ENCODE measurements at regions not wholly inside any gene's neighbourhood (a gene's known extent, or its start where the extent isn't known, plus 50 kb on each side); places are given as distances from the start of the nearest gene placed in this dataset.

DNA sequence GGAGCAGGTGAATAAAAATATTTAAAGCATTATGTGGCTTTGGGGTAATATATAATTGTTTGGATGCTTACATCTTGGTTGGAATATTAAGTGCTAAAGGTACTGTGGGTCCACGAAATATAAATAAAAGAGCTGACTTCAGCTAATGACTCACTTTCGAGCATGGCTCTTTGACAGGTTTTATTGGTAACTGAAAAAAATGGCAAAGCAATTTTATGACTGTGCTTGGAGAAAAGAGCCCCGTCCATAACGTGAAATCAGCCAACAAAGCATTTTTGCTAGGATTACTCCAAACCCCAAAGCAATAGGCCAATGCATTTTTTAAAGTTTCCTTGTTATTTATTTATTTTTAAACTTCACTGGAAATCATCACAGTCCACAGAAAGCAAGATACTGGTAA, 397.2 kb upstream of the CDH19 start:
- H2AFZ ChIP-seq (ENCODE audit: low read length), result no peak overlapping the region
- no peak for DNase-seq (ENCODE audit: insufficient read length, low spot score, missing footprints)
- H3K27me3 ChIP-seq (ENCODE audit: insufficient read depth, low read length), result no peaks in the 10 kb centered on the region
- H3K36me3 ChIP-seq (ENCODE audit: insufficient read depth, low read length), result no peaks in the 10 kb centered on the region
- TF ChIP-seq, protein P1, sequence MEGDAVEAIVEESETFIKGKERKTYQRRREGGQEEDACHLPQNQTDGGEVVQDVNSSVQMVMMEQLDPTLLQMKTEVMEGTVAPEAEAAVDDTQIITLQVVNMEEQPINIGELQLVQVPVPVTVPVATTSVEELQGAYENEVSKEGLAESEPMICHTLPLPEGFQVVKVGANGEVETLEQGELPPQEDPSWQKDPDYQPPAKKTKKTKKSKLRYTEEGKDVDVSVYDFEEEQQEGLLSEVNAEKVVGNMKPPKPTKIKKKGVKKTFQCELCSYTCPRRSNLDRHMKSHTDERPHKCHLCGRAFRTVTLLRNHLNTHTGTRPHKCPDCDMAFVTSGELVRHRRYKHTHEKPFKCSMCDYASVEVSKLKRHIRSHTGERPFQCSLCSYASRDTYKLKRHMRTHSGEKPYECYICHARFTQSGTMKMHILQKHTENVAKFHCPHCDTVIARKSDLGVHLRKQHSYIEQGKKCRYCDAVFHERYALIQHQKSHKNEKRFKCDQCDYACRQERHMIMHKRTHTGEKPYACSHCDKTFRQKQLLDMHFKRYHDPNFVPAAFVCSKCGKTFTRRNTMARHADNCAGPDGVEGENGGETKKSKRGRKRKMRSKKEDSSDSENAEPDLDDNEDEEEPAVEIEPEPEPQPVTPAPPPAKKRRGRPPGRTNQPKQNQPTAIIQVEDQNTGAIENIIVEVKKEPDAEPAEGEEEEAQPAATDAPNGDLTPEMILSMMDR (IDR thresholded peaks at IDR 0.05; ENCODE audit: extremely low read depth, low read depth, low read length), result no peak
- H3K4me3 ChIP-seq (ENCODE audit: insufficient read depth, low read length), result no peak overlapping the region
- no peak overlapping the region for H3K27ac ChIP-seq (ENCODE audit: low read depth, low read length)
- no peaks in the 10 kb centered on the region for H3K9me3 ChIP-seq (ENCODE audit: low read depth, low read length)
- H4K20me1 ChIP-seq (ENCODE audit: insufficient read depth, low read length), result no peaks in the 10 kb centered on the region
- no peaks in the 10 kb centered on the region for H3K79me2 ChIP-seq (ENCODE audit: insufficient read depth, low read length)
- no peaks in the 10 kb centered on the region for H3K4me1 ChIP-seq (ENCODE audit: insufficient read depth, low read length)
- no peak overlapping the region for H3K4me2 ChIP-seq (ENCODE audit: insufficient read depth, low read length)

DNA sequence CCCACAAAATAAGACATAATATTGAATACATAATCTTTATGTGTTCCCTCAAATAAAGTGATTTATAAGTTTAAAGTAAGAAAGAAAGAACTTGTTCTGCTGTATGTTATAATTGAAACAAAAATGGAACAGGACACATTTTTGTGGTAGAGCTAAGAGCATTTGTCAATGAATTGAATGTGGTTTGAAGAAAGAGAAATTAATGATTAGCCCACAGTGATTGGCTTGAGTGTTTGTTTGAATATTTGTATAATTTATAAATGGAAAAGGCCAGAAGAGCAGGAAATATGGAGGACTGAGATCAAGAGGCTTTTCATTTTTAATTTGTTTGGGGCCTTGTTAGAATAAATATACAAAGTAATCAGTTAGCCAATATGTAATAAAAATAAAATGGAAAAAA, 395.1 kb upstream of the CDH19 start:
- H3K36me3 ChIP-seq (ENCODE audit: insufficient read depth, low read length), result no peaks in the 10 kb centered on the region
- no peaks in the 10 kb centered on the region for H3K27me3 ChIP-seq (ENCODE audit: insufficient read depth, low read length)
- no peak overlapping the region for H3K4me2 ChIP-seq (ENCODE audit: insufficient read depth, low read length)
- no peaks in the 10 kb centered on the region for H3K79me2 ChIP-seq (ENCODE audit: insufficient read depth, low read length)
- H3K27ac ChIP-seq (ENCODE audit: low read depth, low read length), result no peak overlapping the region
- no peaks in the 10 kb centered on the region for H4K20me1 ChIP-seq (ENCODE audit: insufficient read depth, low read length)
- TF ChIP-seq, protein P1 (IDR thresholded peaks at IDR 0.05; ENCODE audit: extremely low read depth, low read depth, low read length), result no peak
- DNase-seq (ENCODE audit: insufficient read length, low spot score, missing footprints), result no peak
- no peak overlapping the region for H2AFZ ChIP-seq (ENCODE audit: low read length)
- no peaks in the 10 kb centered on the region for H3K4me1 ChIP-seq (ENCODE audit: insufficient read depth, low read length)
- no peak overlapping the region for H3K4me3 ChIP-seq (ENCODE audit: insufficient read depth, low read length)
- H3K9me3 ChIP-seq (ENCODE audit: low read depth, low read length), result no peaks in the 10 kb centered on the region

DNA sequence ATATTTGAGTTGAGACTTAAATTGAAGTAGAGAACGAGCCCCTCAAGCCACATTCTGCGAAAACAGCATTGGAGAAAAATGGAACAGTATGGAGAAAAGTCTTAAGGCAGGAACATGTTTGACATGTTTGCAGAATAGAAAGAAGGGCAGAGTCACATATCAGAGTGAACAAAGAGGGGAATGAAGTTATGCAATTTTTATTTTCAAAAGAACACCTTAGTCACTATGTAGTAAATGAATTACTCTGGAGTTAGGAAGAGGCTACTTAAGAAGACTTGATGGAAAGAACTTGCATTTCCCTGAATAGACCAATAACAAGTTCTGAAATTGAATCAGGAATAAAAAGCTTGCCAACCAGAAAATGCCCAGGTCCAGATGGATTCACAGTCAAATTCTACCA, 391.4 kb upstream of the CDH19 start:
- no peaks in the 10 kb centered on the region for H3K79me2 ChIP-seq (ENCODE audit: insufficient read depth, low read length)
- H3K4me2 ChIP-seq (ENCODE audit: insufficient read depth, low read length), result no peak overlapping the region
- H3K4me3 ChIP-seq (ENCODE audit: insufficient read depth, low read length), result no peak overlapping the region
- H3K9me3 ChIP-seq (ENCODE audit: low read depth, low read length), result no peaks in the 10 kb centered on the region
- no peak for DNase-seq (ENCODE audit: insufficient read length, low spot score, missing footprints)
- H2AFZ ChIP-seq (ENCODE audit: low read length), result no peak overlapping the region
- H4K20me1 ChIP-seq (ENCODE audit: insufficient read depth, low read length), result no peaks in the 10 kb centered on the region
- no peak overlapping the region for H3K27ac ChIP-seq (ENCODE audit: low read depth, low read length)
- TF ChIP-seq, protein P1 (IDR thresholded peaks at IDR 0.05; ENCODE audit: extremely low read depth, low read depth, low read length), result no peak
- no peaks in the 10 kb centered on the region for H3K27me3 ChIP-seq (ENCODE audit: insufficient read depth, low read length)
- H3K36me3 ChIP-seq (ENCODE audit: insufficient read depth, low read length), result no peaks in the 10 kb centered on the region
- no peaks in the 10 kb centered on the region for H3K4me1 ChIP-seq (ENCODE audit: insufficient read depth, low read length)

DNA sequence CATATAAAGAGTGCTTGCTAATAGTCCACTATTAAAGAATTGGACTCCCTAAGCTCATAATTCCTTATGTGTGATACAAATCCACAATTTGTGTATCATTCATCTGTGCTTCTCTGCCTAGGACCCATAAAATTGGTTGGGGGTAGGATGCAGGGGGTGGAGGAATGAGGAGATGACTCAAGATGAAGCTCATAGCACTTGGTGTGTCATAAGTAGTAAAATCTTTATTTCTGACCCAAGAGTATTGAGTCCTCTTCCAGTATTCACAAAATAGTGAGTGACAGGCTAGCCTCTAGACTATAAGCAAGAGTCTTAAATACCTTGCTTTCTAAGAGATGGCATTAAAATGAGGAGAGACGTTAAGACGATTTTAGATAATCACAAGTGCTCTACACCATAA, 390.9 kb upstream of the CDH19 start:
- Histone ChIP-seq H2AFZ (ENCODE audit: low read length) (no peak overlapping the region), H3K79me2 (ENCODE audit: insufficient read depth, low read length) (no peaks in the 10 kb centered on the region), H3K36me3 (ENCODE audit: insufficient read depth, low read length) (no peaks in the 10 kb centered on the region), H3K27ac (ENCODE audit: low read depth, low read length) (no peak overlapping the region), H3K9me3 (ENCODE audit: low read depth, low read length) (no peaks in the 10 kb centered on the region), H4K20me1 (ENCODE audit: insufficient read depth, low read length) (no peaks in the 10 kb centered on the region), H3K27me3 (ENCODE audit: insufficient read depth, low read length) (no peaks in the 10 kb centered on the region), H3K4me2 (ENCODE audit: insufficient read depth, low read length) (no peak overlapping the region), H3K4me3 (ENCODE audit: insufficient read depth, low read length) (no peak overlapping the region), H3K4me1 (ENCODE audit: insufficient read depth, low read length) (no peaks in the 10 kb centered on the region)
- TF ChIP-seq, protein P1 (IDR thresholded peaks at IDR 0.05; ENCODE audit: extremely low read depth, low read depth, low read length), result no peak
- no peak for DNase-seq (ENCODE audit: insufficient read length, low spot score, missing footprints)
